Anterior cingulate cortex (tissue), 58 donors: ENCODE measurements at regions not wholly inside any gene's neighbourhood (a gene's known extent, or its start where the extent isn't known, plus 50 kb on each side); places are given as distances from the start of the nearest gene placed in this dataset.
"Not testable (repeated sequence)": the region's sequence is repeated elsewhere in the genome, so short reads cannot be mapped to it uniquely, and the experiment has no call there.

Source experiments
- DNase-seq, 58 donors: peaks; one replicate each; lab custom pipeline; 2025; lab: John Stamatoyannopoulos, UW

DNA sequence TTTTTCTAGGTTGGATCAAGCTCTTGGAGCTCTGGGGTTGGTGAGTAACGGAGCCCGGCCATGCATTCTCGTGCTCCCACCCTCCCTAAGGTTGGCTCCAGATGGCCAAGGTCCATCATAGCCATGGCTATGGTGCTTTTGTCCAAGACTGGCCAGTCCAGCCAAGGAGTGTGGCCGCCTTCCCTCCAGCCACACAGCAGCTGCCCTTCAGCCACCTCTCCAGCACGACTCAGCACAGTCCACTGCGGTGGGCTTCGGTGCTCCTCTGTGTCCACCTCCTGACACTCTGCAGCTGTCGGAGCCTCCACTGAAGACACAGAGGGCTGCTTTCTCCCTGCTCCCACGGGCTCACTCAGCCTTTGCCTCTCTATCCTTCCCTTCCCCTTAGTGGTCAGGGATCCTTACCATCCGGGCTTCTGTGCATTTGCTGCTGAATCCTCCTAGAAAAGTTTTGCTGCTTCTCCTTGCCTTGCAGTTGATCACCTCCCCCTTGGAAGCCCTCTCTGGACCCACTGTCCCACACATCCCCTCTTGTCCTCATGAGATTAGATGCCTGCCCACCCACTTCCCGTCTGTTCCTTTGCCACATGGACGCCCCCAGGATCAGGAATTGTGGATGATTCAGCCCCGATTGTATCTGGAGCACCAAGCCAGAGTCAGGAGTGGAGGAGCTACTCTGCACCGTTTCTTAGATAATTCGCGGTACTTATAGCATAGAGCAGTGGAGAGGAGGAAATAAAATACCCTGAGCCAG lies 177.1 kb upstream of the COPS8 start:
- peak in 8 of 58 donors; percentile 4 to 44 (median 11) for DNase-seq

DNA sequence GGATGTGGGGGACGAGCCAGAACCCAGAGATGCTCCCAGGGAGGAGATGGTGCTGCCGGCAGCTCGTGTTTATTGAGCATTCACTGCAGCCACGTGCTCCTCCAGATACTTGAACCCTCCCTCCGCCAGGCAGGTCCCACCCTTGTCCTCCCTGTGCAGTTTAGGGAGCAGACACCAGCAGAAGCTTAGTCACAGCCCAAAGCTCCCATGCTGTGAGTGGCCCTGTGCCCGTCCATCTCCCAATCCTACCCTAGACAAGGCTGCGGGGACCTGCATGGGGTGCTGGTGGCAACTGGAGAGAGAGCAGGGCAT lies 176.5 kb upstream of the COPS8 start:
- no peak for DNase-seq

- no peak for DNase-seq
These were observed 175.9 kb upstream of the COPS8 start for GRCh38 chr2:236909802-236910201.

GRCh38 chr2:236910781-236911495 lies 174.8 kb upstream of the COPS8 start:
- DNase-seq: no peak

GRCh38 chr2:236912326-236913120 lies 173.2 kb upstream of the COPS8 start:
- DNase-seq: no peak

DNA sequence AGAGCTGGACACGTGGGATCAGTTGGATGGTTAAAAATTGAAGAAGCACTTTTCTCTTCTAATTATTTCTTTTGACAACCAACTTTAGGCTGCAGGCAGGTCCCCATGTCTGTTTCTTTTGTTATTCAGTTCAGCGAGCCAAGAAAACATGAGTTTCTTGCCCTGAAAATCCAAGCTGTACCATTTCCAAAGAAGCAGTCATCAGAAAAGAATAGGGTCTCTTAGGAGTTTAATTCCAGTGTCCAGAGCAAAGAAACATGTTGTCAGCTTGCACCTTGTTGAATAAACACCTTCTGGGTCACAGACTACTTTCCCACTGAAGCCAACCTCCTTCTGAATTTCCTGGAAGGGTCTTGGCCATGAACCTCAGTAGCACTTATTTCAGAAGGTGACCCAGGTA lies 170.5 kb upstream of the COPS8 start:
- peak in 1 of 58 donors; percentile 15 for DNase-seq

DNA sequence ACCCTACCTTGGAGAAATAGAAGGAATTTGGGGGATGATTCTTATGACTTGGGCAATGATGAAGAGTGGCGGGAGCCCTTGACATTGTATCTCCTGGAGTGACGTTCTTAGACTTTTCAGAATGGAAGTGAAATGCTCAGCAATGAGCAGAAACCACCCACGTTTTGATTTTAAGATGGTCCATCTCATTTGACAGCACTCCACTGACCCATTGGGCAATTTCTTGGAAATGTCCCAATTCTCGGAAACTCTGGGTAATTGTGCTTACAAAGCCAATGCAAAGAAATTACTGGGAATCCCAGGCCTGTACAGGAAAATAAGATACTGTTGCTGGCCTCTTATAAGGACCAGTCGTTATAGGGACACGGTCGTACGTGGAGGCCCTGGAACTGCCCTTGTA lies 170.0 kb upstream of the COPS8 start:
- no peak for DNase-seq

DNA sequence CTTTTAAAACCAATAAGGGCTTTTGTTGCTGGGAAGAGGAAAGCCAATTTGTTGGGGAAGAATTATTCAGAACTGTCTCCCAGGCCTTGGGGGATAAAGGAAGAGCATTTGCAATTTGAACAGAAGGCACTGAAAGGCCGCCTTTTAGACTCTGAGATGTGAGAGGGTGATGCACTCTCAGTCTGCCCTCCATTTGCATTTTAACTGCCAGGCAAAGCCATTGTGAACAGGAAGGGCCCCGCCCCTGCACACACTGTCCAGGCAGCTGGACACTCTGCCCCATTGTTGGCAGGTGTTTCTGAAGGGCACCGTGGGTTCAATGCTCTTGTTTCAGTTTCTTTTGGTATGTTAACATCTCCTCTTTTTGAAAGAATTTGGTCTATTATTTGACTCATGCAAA lies 169.5 kb upstream of the COPS8 start:
- DNase-seq: peak in 10 of 58 donors; percentile 13 to 34 (median 24)

GRCh38 chr2:236916651-236917050 lies 169.0 kb upstream of the COPS8 start:
- DNase-seq: no peak

GRCh38 chr2:236917164-236917563 lies 168.5 kb upstream of the COPS8 start:
- no peak for DNase-seq

- no peak for DNase-seq
These were observed 167.1 kb upstream of the COPS8 start for GRCh38 chr2:236918545-236918944.

GRCh38 chr2:236919209-236919608 lies 166.5 kb upstream of the COPS8 start:
- no peak for DNase-seq

- not testable (repeated sequence) for DNase-seq
These were observed 165.8 kb upstream of the COPS8 start for GRCh38 chr2:236919801-236920379.

GRCh38 chr2:236922061-236922460 lies 163.6 kb upstream of the COPS8 start:
- DNase-seq: no peak

DNA sequence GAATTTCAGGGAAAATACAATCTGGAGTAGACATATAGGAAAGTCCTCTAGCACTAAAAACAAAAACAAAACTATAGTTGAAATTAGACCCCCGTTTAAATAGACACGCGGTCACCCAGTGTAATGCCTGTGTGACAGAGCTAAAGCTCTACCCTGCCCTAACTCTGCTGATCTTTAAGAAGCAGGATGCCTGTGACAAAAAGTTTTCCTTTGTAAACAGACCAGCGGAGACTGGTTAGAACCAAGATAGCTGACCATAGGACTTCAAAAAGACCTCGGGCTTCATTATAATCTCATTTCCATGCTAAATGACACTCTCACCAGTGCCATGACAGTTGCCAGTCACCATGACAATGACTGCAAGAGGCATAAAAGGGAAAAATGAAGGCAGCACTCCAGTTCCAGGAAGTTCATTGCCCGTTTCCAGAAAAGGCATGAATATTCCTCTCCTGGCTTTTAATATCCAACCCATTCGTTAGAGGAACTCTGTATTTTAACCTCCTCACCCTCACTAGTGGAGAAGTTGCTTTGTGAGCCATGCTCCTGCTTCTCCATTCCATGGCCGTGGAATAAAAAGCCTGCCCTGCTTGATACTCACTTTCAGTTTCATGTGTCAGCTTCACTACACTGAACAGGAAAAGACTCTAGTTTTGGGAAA lies 157.2 kb upstream of the COPS8 start:
- DNase-seq: peak in 1 of 58 donors; percentile 13

- no peak for DNase-seq
These were observed 152.8 kb upstream of the COPS8 start for GRCh38 chr2:236932831-236933361.

- DNase-seq: no peak
These were observed 151.5 kb upstream of the COPS8 start for GRCh38 chr2:236934166-236934565.

GRCh38 chr2:236934656-236935055 lies 151.0 kb upstream of the COPS8 start:
- no peak for DNase-seq

GRCh38 chr2:236935083-236935482 lies 150.6 kb upstream of the COPS8 start:
- no peak for DNase-seq
